ENCODE measurements at regions not wholly inside any gene's neighbourhood (a gene's known extent, or its start where the extent isn't known, plus 50 kb on each side); places are given as distances from the start of the nearest gene placed in this dataset.

GRCh38 chr10:118102121-118102520 lies 55.4 kb upstream of the RAB11FIP2 start:
- no peak overlapping the region for H3K23ac ChIP-seq (ENCODE audit: low read depth, low read length)
- H2BK120ac ChIP-seq (ENCODE audit: low read depth, low read length) = no peak overlapping the region
- no peaks in the 10 kb centered on the region for H3K27me3 ChIP-seq (ENCODE audit: control insufficient read depth, insufficient read depth, low read length)
- CTCF ChIA-PET = interaction anchor here (1.1 kb wide), 1 partner anchor 12 kb away, joined by 3 read pairs; no protein-coding TSS in a partner anchor
- no peak overlapping the region for H3K4me2 ChIP-seq (ENCODE audit: low read depth, low read length)
- H4K8ac ChIP-seq (ENCODE audit: low read depth in 2 of 2, low read length in 2 of 2) = no peak overlapping the region
- POLR2A ChIA-PET (ENCODE audit: unreplicated experiment) = no interaction called here
- no peak overlapping the region for H3K14ac ChIP-seq (replicated peaks; ENCODE audit: low read depth, low read length)
- in situ Hi-C loops (cut with MboI; ENCODE audit: low sequenced_read_pairs) (no loop called here), intact Hi-C loops (cut with micrococcal nuclease) (loop anchor here (1.0 kb wide), 1 partner anchor 581 kb away; no protein-coding TSS in a partner anchor), dilution Hi-C loops (cut with HindIII; ENCODE audit: low sequenced_read_pairs, unreplicated experiment) (no loop called here)
- BruUV-seq (replicated peaks) = no TSS peak
- H2BK5ac ChIP-seq (ENCODE audit: low read depth, low read length, poor library complexity, severe bottlenecking) = no peak overlapping the region
- H3K9me3 ChIP-seq (ENCODE audit: control insufficient read depth, insufficient read depth, low read length) = no peaks in the 10 kb centered on the region
- H3K56ac ChIP-seq (ENCODE audit: extremely low read depth, insufficient read depth, low read length) = no peak overlapping the region
- H2AK9ac ChIP-seq (replicated peaks; ENCODE audit: low read depth, low read length, poor library complexity) = no peak overlapping the region
- TF ChIP-seq MXI1 (IDR thresholded peaks at IDR 0.05; ENCODE audit: borderline replicate concordance, low read depth, low read length) = no peak
- TF ChIP-seq CEBPB (IDR thresholded peaks at IDR 0.05; ENCODE audit: low read depth, low read length) = no peak
- no peak for TF ChIP-seq FOS (IDR thresholded peaks at IDR 0.05; ENCODE audit: low read depth, low read length)
- TF ChIP-seq, protein P1, sequence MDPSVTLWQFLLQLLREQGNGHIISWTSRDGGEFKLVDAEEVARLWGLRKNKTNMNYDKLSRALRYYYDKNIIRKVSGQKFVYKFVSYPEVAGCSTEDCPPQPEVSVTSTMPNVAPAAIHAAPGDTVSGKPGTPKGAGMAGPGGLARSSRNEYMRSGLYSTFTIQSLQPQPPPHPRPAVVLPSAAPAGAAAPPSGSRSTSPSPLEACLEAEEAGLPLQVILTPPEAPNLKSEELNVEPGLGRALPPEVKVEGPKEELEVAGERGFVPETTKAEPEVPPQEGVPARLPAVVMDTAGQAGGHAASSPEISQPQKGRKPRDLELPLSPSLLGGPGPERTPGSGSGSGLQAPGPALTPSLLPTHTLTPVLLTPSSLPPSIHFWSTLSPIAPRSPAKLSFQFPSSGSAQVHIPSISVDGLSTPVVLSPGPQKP (IDR thresholded peaks at IDR 0.05; ENCODE audit: borderline replicate concordance, low read depth, low read length) = no peak
- no peak for TF ChIP-seq RFX5 (IDR thresholded peaks at IDR 0.05; ENCODE audit: low read depth, low read length)
- TF ChIP-seq, protein P2, sequence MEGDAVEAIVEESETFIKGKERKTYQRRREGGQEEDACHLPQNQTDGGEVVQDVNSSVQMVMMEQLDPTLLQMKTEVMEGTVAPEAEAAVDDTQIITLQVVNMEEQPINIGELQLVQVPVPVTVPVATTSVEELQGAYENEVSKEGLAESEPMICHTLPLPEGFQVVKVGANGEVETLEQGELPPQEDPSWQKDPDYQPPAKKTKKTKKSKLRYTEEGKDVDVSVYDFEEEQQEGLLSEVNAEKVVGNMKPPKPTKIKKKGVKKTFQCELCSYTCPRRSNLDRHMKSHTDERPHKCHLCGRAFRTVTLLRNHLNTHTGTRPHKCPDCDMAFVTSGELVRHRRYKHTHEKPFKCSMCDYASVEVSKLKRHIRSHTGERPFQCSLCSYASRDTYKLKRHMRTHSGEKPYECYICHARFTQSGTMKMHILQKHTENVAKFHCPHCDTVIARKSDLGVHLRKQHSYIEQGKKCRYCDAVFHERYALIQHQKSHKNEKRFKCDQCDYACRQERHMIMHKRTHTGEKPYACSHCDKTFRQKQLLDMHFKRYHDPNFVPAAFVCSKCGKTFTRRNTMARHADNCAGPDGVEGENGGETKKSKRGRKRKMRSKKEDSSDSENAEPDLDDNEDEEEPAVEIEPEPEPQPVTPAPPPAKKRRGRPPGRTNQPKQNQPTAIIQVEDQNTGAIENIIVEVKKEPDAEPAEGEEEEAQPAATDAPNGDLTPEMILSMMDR (conservative IDR thresholded peaks at IDR 0.05; ENCODE audit: low read depth, low read length) = no peak
- no peak for TF ChIP-seq SMC3 (IDR thresholded peaks at IDR 0.05; ENCODE audit: low read depth, low read length)
- TF ChIP-seq CHD1 (IDR thresholded peaks at IDR 0.05; ENCODE audit: low read depth, low read length) = no peak
- no peak for TF ChIP-seq RAD21 (IDR thresholded peaks at IDR 0.05; ENCODE audit: low read length)
- no peak for TF ChIP-seq BHLHE40 (IDR thresholded peaks at IDR 0.05; ENCODE audit: low read depth, low read length)
- no peak for TF ChIP-seq MAFK (IDR thresholded peaks at IDR 0.05; ENCODE audit: low read depth, low read length)
- no peak for TF ChIP-seq USF2 (IDR thresholded peaks at IDR 0.05; ENCODE audit: low read depth, low read length)
- TF ChIP-seq NFE2L2 (IDR thresholded peaks at IDR 0.05; ENCODE audit: low read depth, low read length) = no peak
- H3K4me1 ChIP-seq (ENCODE audit: control insufficient read depth, insufficient read depth, low read length) = no peaks in the 10 kb centered on the region
- no peak overlapping the region for H4K91ac ChIP-seq (ENCODE audit: insufficient read depth, low read depth, low read length)
- H4K5ac ChIP-seq (ENCODE audit: low read depth, low read length) = no peak overlapping the region
- H3K27ac ChIP-seq (ENCODE audit: insufficient read depth, low read length) = no peak overlapping the region
- no peak overlapping the region for H2BK20ac ChIP-seq (ENCODE audit: low read depth, low read length)
- H2BK15ac ChIP-seq (ENCODE audit: low read depth, low read length) = no peak overlapping the region
- no peak overlapping the region for H3K9ac ChIP-seq (ENCODE audit: low read depth, low read length)
- no peaks in the 10 kb centered on the region for H4K20me1 ChIP-seq (ENCODE audit: insufficient read depth, low read length)
- no peak overlapping the region for H2AFZ ChIP-seq (replicated peaks; ENCODE audit: low read length, poor library complexity)
- no peak overlapping the region for H3K4ac ChIP-seq (ENCODE audit: low read depth, low read length)
- no peak overlapping the region for H3K4me3 ChIP-seq (ENCODE audit: insufficient read depth, low read depth, low read length)
- no CpG with 5 or more reads among the region's 1 CpG for WGBS, 2 experiments (ENCODE audit: extremely low coverage in 2 of 2, insufficient read length in 1 of 2)
- DNase-seq (no peak), ATAC-seq (ENCODE audit: low read depth) (no peak)
- no peak overlapping the region for H3K18ac ChIP-seq (ENCODE audit: low read depth, low read length)
- H3K9me1 ChIP-seq (ENCODE audit: insufficient read depth, low read length) = no peaks in the 10 kb centered on the region
- no peaks in the 10 kb centered on the region for H3K79me1 ChIP-seq (ENCODE audit: low read depth in 1 of 2, low read length in 2 of 2)
- H3K36me3 ChIP-seq (ENCODE audit: control insufficient read depth, insufficient read depth, low read length) = no peaks in the 10 kb centered on the region
- H2AK5ac ChIP-seq (ENCODE audit: low read depth, low read length) = no peak overlapping the region

All from IMR-90 (cell line).